Gastroesophageal sphincter (tissue), 4 donors: ENCODE measurements at regions not wholly inside any gene's neighbourhood (a gene's known extent, or its start where the extent isn't known, plus 50 kb on each side); places are given as distances from the start of the nearest gene placed in this dataset.

ENCODE experiments used
- ATAC-seq: fragments of 150-250 bp; one replicate; pipeline ENCODE4 v1.9.1; 2016; ENCODE audit warnings: mild to moderate bottlenecking, moderate library complexity
- H3K27ac ChIP-seq, 4 donors: fragments of 200-600 bp; sonication (generic) in 3 of 4; 1 replicate in 3 of 4; 2 replicates in 1 of 4; pipeline ENCODE4 v1.5.1; 2016 to 2019
- H3K27me3 ChIP-seq: fragments of 200-600 bp; sonication (generic); one replicate; pipeline ENCODE4 v1.5.1; 2019
- H3K36me3 ChIP-seq, 2 donors: fragments of 200-600 bp; sonication (generic); one replicate each; pipeline ENCODE4 v1.5.1; 2019; ENCODE audit warnings: control low read depth in 1 of 2
- H3K4me1 ChIP-seq, 3 donors: fragments of 200-600 bp; sonication (generic); 1 replicate in 2 of 3; 2 replicates in 1 of 3; pipeline ENCODE4 v1.5.1; 2016 to 2019; ENCODE audit warnings: control low read depth in 2 of 3
- H3K4me3 ChIP-seq, 2 donors: fragments of 200-600 bp; sonication (generic); one replicate each; pipeline ENCODE4 v1.5.1; 2019; ENCODE audit warnings: mild to moderate bottlenecking in 1 of 2, moderate library complexity in 1 of 2
- H3K9me3 ChIP-seq, 3 donors: fragments of 200-600 bp; sonication (generic); one replicate each; pipeline ENCODE4 v1.5.1; 2017 to 2019; ENCODE audit warnings: control low read depth in 2 of 3
- CTCF ChIP-seq, 4 experiments: fragments of 200-600 bp in 2 of 4; fragments of 450-650 bp in 2 of 4; sonication (generic) in 1 of 4; IDR thresholded peaks; one replicate each; pipeline ENCODE4 v1.5.1; 2017 to 2019; ENCODE audit warnings: antibody characterized with exemption in 4 of 4, mild to moderate bottlenecking in 2 of 4, moderate library complexity in 2 of 4
- EP300 ChIP-seq: sonication (generic); formaldehyde crosslinking; IDR thresholded peaks from one replicate; pipeline ENCODE4 v1.6.1; 2017; ENCODE audit warnings: antibody characterized with exemption, mild to moderate bottlenecking
- POLR2A ChIP-seq, 2 donors: fragments of 450-650 bp; IDR thresholded peaks; one replicate each; pipeline ENCODE4 v1.6.1; 2017; ENCODE audit warnings: antibody characterized with exemption in 2 of 2, mild to moderate bottlenecking in 2 of 2, moderate library complexity in 1 of 2
- POLR2AphosphoS5 ChIP-seq: sonication (generic); formaldehyde crosslinking; IDR thresholded peaks from one replicate; pipeline ENCODE4 v1.6.1; 2017; ENCODE audit warnings: antibody characterized with exemption
- whole genome bisulfite sequencing, 2 donors: methylation state at CpG; one replicate each; pipeline ENCODE4 v1.1.5; 2018; ENCODE audit warnings: low coverage in 1 of 2; 5-methylcytosine and 5-hydroxymethylcytosine counted together

- no peak overlapping the region for H3K4me3 ChIP-seq
- H3K27ac ChIP-seq = no peak overlapping the region
- H3K36me3 ChIP-seq = no peaks in the 10 kb centered on the region
- H3K27me3 ChIP-seq = no peaks in the 10 kb centered on the region
- WGBS, 2 donors = 67 to 81% methylated on average over 1 to 3 of the region's 3 CpGs
- TF ChIP-seq CTCF (IDR thresholded peaks at IDR 0.05) (no peak), POLR2AphosphoS5 (no peak), EP300 (no peak), POLR2A (IDR thresholded peaks at IDR 0.05) (no peak)
- H3K4me1 ChIP-seq = peaks cover 0 to 9% (median 0%) of the 10 kb centered on the region in 3 donors
- no peaks in the 10 kb centered on the region for H3K9me3 ChIP-seq
- ATAC-seq = no peak
Measured at GRCh38 chr7:84642611-84643010, 448.0 kb upstream of the SEMA3A start.

GRCh38 chr7:84640637-84641036, 446.0 kb upstream of the SEMA3A start:
- 88 to 91% methylated on average over 1 of the region's 1 CpG for WGBS, 2 donors

GRCh38 chr7:84638339-84638697, 443.7 kb upstream of the SEMA3A start:
- ATAC-seq = no peak
- peaks cover 0 to 4% (median 0%) of the 10 kb centered on the region in 3 donors for H3K9me3 ChIP-seq
- H3K36me3 ChIP-seq = no peaks in the 10 kb centered on the region
- no peak overlapping the region for H3K4me3 ChIP-seq
- TF ChIP-seq EP300 (no peak), POLR2AphosphoS5 (no peak), CTCF (IDR thresholded peaks at IDR 0.05) (no peak), POLR2A (IDR thresholded peaks at IDR 0.05) (no peak)
- no peak overlapping the region for H3K27ac ChIP-seq
- H3K4me1 ChIP-seq = peaks cover 0 to 15% (median 0%) of the 10 kb centered on the region in 3 donors
- no peaks in the 10 kb centered on the region for H3K27me3 ChIP-seq

More at GRCh38 chr7:84640637-84641036, 446.0 kb upstream of the SEMA3A start:
- H3K27me3 ChIP-seq = no peaks in the 10 kb centered on the region
- TF ChIP-seq CTCF (IDR thresholded peaks at IDR 0.05) = no peak
- no peak for TF ChIP-seq POLR2A (IDR thresholded peaks at IDR 0.05)
- no peak for TF ChIP-seq POLR2AphosphoS5
- TF ChIP-seq EP300 = no peak
- H3K27ac ChIP-seq = no peak overlapping the region
- no peak for ATAC-seq
- H3K4me3 ChIP-seq = no peak overlapping the region
- H3K36me3 ChIP-seq = no peaks in the 10 kb centered on the region
- H3K4me1 ChIP-seq = peaks cover 0 to 15% (median 0%) of the 10 kb centered on the region in 3 donors
- H3K9me3 ChIP-seq = peaks cover 0 to 4% (median 0%) of the 10 kb centered on the region in 3 donors

- H3K4me1 ChIP-seq = peaks cover 0 to 15% (median 0%) of the 10 kb centered on the region in 3 donors
- H3K36me3 ChIP-seq = no peaks in the 10 kb centered on the region
- WGBS, 2 donors = 93 to 100% methylated on average over 1 of the region's 2 CpGs
- ATAC-seq = peak; percentile 66
- TF ChIP-seq EP300 = no peak
- no peak for TF ChIP-seq POLR2AphosphoS5
- TF ChIP-seq POLR2A (IDR thresholded peaks at IDR 0.05) = no peak
- TF ChIP-seq CTCF (IDR thresholded peaks at IDR 0.05) = no peak
- H3K4me3 ChIP-seq = no peak overlapping the region
- H3K27me3 ChIP-seq = no peaks in the 10 kb centered on the region
- peaks cover 0 to 7% (median 0%) of the 10 kb centered on the region in 3 donors for H3K9me3 ChIP-seq
- H3K27ac ChIP-seq = peak overlapping the region in 3 of 4 donors; percentile 5 to 49 (median 17)
Measured at GRCh38 chr7:84637568-84638338, 443.2 kb upstream of the SEMA3A start.

GRCh38 chr7:84631913-84632312, 437.3 kb upstream of the SEMA3A start:
- no peak for TF ChIP-seq EP300
- no peak for TF ChIP-seq CTCF (IDR thresholded peaks at IDR 0.05)
- H3K9me3 ChIP-seq = peaks cover 0 to 16% (median 0%) of the 10 kb centered on the region in 3 donors
- no peak overlapping the region for H3K4me3 ChIP-seq
- no peak for ATAC-seq
- no peaks in the 10 kb centered on the region for H3K36me3 ChIP-seq
- no peaks in the 10 kb centered on the region for H3K27me3 ChIP-seq
- H3K4me1 ChIP-seq = peaks cover 0 to 3% (median 0%) of the 10 kb centered on the region in 3 donors
- no peak overlapping the region for H3K27ac ChIP-seq
- 82 to 92% methylated on average over 2 to 3 of the region's 4 CpGs for WGBS, 2 donors
